Type B pancreatic cell (in vitro differentiated cells): ENCODE measurements at regions not wholly inside any gene's neighbourhood (a gene's known extent, or its start where the extent isn't known, plus 50 kb on each side); places are given as distances from the start of the nearest gene placed in this dataset.

ENCODE experiments used
- DNase-seq: peaks from one replicate; pipeline ENCODE4 v3.0.0; 2021; ENCODE audit warnings: mixed read lengths; ENCODE audit not compliant: unreplicated experiment; ENCODE audit errors: extremely low spot score
- H3K27ac Mint-ChIP-seq: 2 replicates; pipeline ENCODE4 v1.8.0; 2021; ENCODE audit warnings: mild to moderate bottlenecking, mixed read lengths
- H3K27me3 Mint-ChIP-seq: 2 replicates; pipeline ENCODE4 v1.8.0; 2021; ENCODE audit warnings: mixed read lengths
- H3K36me3 Mint-ChIP-seq: 2 replicates; pipeline ENCODE4 v1.8.0; 2021; ENCODE audit warnings: mixed read lengths
- H3K4me1 Mint-ChIP-seq: one replicate; pipeline ENCODE4 v1.8.0; 2021; ENCODE audit warnings: mixed read lengths; ENCODE audit not compliant: unreplicated experiment
- H3K4me3 Mint-ChIP-seq: 2 replicates; pipeline ENCODE4 v1.8.0; 2021; ENCODE audit warnings: mild to moderate bottlenecking, mixed read lengths
- H3K9me3 Mint-ChIP-seq: 2 replicates; pipeline ENCODE4 v1.8.0; 2021; ENCODE audit warnings: mixed read lengths
- TF ChIP-seq, protein P1 (sequence below): fragments of 200-600 bp; sonication (generic); conservative IDR thresholded peaks from 2 replicates; pipeline ENCODE4 v1.5.0; 2021; ENCODE audit warnings: antibody characterized with exemption, mild to moderate bottlenecking

DNA sequence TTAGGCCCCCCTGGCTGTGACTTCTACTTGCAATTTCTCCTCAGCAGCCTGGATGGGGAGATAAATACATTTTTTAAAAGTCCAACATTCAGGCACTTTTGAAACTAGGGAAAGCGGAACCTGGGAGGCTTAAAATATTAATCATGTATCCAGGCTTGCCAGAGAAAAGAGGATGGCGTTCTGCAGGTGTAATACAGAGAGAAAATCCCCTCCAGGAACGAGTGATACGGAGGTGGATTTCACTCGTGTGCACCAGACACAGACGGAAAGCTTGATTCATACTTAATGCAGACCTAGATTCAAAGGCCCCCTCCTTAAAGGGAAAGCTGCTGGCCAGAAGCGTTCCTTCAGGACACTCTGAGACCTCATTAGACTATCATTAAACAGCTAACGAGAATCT lies 354.0 kb upstream of the BOD1L1 start:
- Mint-ChIP-seq H3K9me3 (no peaks in the 10 kb centered on the region), H3K4me1 (no peaks in the 10 kb centered on the region), H3K27me3 (peaks cover 3% of the 10 kb centered on the region), H3K36me3 (no peaks in the 10 kb centered on the region), H3K4me3 (no peak overlapping the region), H3K27ac (no peak overlapping the region)
- DNase-seq, result no peak
- TF ChIP-seq, protein P1, sequence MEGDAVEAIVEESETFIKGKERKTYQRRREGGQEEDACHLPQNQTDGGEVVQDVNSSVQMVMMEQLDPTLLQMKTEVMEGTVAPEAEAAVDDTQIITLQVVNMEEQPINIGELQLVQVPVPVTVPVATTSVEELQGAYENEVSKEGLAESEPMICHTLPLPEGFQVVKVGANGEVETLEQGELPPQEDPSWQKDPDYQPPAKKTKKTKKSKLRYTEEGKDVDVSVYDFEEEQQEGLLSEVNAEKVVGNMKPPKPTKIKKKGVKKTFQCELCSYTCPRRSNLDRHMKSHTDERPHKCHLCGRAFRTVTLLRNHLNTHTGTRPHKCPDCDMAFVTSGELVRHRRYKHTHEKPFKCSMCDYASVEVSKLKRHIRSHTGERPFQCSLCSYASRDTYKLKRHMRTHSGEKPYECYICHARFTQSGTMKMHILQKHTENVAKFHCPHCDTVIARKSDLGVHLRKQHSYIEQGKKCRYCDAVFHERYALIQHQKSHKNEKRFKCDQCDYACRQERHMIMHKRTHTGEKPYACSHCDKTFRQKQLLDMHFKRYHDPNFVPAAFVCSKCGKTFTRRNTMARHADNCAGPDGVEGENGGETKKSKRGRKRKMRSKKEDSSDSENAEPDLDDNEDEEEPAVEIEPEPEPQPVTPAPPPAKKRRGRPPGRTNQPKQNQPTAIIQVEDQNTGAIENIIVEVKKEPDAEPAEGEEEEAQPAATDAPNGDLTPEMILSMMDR, result no peak

DNA sequence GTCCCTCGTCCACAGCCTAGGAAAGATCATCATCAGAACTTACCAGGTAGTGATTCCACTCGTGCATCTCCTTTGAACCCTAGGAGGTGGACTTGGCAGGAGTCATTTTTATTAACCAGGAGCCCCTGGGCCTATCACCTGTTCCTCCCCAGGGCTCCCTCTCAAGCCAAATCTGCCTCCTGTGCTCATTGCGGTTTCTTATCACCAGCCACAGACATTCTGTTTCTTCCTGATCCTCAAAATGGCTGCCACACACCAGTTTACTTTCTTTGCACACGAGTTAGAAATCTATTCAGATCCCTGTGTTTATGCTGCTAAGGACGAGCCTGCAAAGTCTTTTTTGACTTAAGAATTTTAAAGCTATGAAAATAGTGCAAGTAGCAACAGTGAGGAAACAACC lies 354.5 kb upstream of the BOD1L1 start:
- Mint-ChIP-seq H3K36me3 (no peaks in the 10 kb centered on the region), H3K27me3 (peaks cover 3% of the 10 kb centered on the region), H3K4me3 (no peak overlapping the region), H3K27ac (no peak overlapping the region), H3K4me1 (no peaks in the 10 kb centered on the region), H3K9me3 (no peaks in the 10 kb centered on the region)
- DNase-seq, result no peak
- TF ChIP-seq, protein P1, result no peak

DNA sequence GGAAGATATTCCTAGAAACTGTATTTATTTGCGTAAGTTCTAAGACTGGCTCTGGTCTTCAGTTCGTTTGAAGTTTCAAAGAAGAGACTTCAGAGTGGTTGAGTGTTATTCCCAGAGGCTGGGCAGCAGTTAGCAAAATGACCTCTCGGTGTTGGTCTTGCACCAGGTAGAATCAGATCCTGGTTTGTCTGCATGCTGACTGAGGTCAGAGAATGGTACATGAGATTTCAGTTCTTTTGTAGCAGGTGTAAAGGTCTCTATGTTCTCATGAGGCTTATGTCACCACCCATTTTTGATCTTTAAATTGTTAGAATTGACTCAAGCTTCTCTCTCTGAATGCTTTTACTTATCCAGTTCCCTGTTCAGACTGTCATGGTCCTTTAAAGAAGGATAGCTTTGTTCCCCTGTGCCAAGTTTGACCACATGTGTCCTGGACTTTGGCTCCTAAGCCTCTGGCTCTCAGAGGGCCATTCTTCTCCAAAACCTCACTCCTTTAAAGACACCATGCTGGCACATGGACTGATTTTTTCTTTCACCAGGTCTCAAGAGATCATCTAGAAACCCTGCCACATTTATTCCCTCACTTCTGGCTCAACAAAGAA lies 355.8 kb upstream of the BOD1L1 start:
- no peaks in the 10 kb centered on the region for H3K9me3 Mint-ChIP-seq
- H3K4me3 Mint-ChIP-seq, result no peak overlapping the region
- TF ChIP-seq, protein P1, result no peak
- H3K27ac Mint-ChIP-seq, result no peak overlapping the region
- peaks cover 7% of the 10 kb centered on the region for H3K27me3 Mint-ChIP-seq
- DNase-seq, result no peak
- no peaks in the 10 kb centered on the region for H3K4me1 Mint-ChIP-seq
- no peaks in the 10 kb centered on the region for H3K36me3 Mint-ChIP-seq

DNA sequence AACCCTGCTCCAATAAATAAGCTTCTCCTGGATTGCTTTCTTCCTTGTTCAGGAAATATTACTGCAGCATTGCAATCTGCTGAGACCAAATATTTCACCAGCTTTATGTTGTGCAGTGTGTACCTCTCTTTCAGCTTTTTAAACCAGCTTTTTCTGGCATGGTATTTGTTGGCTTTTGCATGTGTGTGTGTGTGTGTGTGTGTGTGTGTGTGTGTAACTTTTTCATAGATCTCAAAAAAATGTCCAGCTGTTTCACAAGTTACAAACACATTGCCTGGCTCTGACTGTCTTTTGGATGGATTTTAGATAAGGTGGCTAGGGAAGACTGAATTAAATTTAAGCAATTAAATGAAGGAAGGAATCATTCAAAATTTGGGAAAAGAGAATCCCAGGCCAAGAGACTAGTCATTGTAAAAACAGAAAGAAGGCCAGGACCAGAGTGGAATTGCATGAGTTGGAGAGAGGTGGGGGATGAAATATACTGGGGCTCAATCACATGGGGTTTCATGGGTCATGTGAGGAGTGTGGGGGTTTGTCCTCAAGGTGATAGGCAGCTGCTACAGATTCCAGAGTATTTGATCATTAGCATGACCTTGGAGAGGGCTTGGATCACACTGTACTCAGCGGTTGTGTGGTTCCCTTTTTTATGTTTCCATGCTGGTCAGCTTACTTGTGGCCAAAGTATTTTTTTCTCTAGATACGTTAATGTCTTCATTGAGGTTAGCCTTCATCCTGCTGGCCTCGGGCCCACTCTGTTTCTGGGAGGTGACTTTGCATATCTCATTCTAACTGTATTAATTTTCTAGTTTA lies 357.7 kb upstream of the BOD1L1 start:
- no peaks in the 10 kb centered on the region for H3K9me3 Mint-ChIP-seq
- H3K27me3 Mint-ChIP-seq, result peaks cover 7% of the 10 kb centered on the region
- no peaks in the 10 kb centered on the region for H3K4me1 Mint-ChIP-seq
- TF ChIP-seq, protein P1, result no peak
- no peaks in the 10 kb centered on the region for H3K36me3 Mint-ChIP-seq
- no peak overlapping the region for H3K4me3 Mint-ChIP-seq
- H3K27ac Mint-ChIP-seq, result no peak overlapping the region
- no peak for DNase-seq

DNA sequence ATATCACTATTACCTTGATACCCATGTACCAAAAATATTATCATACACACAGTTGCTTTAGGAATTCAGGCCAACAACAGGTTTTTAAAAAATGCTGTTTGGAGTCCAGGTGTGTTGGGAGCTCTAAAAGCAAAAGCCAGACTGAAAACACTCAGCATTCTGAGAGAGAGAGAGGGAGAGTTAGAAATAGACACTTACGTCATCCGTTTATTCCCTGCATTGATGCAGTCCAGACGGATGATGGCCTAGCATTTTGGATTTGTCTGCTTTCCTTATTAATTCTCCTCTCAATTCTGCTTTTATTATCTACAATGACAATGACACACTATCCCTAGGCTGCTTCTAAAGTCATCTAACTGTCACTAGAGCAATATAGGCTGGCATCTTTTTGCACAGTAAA lies 358.3 kb upstream of the BOD1L1 start:
- Mint-ChIP-seq H3K4me1 (peaks cover 2% of the 10 kb centered on the region), H3K9me3 (no peaks in the 10 kb centered on the region), H3K27me3 (peaks cover 7% of the 10 kb centered on the region), H3K4me3 (no peak overlapping the region), H3K36me3 (no peaks in the 10 kb centered on the region), H3K27ac (no peak overlapping the region)
- TF ChIP-seq, protein P1, result no peak
- no peak for DNase-seq
